ENCODE measurements at regions not wholly inside any gene's neighbourhood (a gene's known extent, or its start where the extent isn't known, plus 50 kb on each side); places are given as distances from the start of the nearest gene placed in this dataset.

DNA sequence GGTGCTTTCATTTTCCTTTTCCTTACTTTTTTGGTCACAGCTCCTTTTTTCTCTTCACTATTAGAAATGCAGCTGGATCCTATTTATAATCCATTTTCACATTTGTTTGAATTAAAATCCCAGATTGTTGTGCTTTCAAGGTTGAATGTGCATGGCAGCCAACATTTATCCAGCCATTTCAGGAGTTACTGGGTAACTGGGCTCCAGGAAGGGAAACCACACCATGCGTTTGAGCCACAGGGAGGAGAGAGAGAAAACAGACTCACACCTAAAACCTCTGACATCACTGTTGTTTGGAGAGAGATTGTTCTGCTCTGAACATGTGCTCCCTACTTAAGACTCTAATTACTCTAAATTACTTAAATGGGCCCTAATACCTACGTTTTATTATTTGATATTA lies 173.4 kb downstream of the BMP2 start:
- TF ChIP-seq, protein P1, sequence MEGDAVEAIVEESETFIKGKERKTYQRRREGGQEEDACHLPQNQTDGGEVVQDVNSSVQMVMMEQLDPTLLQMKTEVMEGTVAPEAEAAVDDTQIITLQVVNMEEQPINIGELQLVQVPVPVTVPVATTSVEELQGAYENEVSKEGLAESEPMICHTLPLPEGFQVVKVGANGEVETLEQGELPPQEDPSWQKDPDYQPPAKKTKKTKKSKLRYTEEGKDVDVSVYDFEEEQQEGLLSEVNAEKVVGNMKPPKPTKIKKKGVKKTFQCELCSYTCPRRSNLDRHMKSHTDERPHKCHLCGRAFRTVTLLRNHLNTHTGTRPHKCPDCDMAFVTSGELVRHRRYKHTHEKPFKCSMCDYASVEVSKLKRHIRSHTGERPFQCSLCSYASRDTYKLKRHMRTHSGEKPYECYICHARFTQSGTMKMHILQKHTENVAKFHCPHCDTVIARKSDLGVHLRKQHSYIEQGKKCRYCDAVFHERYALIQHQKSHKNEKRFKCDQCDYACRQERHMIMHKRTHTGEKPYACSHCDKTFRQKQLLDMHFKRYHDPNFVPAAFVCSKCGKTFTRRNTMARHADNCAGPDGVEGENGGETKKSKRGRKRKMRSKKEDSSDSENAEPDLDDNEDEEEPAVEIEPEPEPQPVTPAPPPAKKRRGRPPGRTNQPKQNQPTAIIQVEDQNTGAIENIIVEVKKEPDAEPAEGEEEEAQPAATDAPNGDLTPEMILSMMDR (IDR thresholded peaks at IDR 0.05; ENCODE audit: low read depth, low read length, missing control alignments): no peak
- DNase-seq (ENCODE audit: low read depth): no peak
- H3K4me3 ChIP-seq (ENCODE audit: low read depth, low read length): no peak overlapping the region

DNA sequence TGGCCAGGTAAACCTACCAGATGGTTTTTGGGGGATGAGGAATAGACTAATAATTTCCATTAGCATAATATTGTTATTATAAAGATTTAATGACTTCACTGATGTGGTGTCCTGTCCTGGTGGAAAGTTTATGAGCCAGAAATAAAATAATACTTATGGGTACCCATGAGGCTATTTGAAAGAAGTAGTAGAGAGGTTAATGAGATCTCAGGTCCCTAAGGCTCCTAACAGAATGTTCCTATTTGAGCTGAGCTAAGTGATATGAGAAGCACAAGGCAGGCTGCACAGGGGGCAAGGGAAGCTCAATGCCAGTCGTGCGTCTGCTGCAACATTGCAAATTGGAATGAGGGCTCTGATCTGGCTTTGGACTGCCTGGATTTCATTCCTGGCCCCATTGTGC lies 174.1 kb downstream of the BMP2 start:
- no peak for DNase-seq (ENCODE audit: low read depth)
- TF ChIP-seq, protein P1 (IDR thresholded peaks at IDR 0.05; ENCODE audit: low read depth, low read length, missing control alignments): no peak
- no peak overlapping the region for H3K4me3 ChIP-seq (ENCODE audit: low read depth, low read length)

DNA sequence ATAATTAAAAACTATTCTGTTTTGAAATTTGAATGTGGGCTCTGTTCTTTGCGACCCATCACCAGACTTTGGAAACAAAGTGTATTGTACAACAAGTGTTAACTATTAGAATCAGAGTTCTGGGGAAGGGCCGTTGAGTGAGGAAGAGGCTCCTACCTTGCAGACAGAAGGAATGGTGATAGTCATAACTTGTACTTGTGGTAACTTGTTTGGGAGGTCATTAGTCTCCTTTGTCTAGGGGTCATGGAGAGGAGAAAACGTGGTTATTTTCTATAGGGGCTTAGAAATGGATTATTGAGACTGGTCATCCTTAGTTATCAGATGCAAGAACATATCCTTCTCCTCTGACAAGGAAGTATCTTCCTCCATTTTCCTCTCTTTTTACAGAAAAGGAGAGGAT lies 174.8 kb downstream of the BMP2 start:
- DNase-seq (ENCODE audit: low read depth): no peak
- TF ChIP-seq, protein P1 (IDR thresholded peaks at IDR 0.05; ENCODE audit: low read depth, low read length, missing control alignments): no peak
- H3K4me3 ChIP-seq (ENCODE audit: low read depth, low read length): no peak overlapping the region

DNA sequence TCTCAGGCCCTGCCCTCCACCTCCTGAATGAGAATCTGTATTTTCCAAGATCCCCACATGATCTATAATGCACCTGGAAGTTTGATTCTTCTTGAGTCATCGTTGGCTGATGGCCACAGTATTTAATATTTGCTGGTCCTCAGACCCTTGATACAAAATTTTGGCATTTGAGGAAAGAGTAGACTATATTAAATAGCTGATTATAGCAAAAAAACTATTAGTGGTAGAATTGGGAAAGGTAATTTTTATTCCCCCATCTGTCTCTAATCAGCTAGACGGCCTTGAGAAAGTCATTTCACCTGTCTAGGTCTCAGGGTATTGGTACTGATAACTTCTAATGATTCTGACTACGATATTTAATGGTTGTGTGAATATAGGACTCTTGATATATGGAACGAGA lies 176.8 kb downstream of the BMP2 start:
- DNase-seq (ENCODE audit: low read depth): no peak
- TF ChIP-seq, protein P1 (IDR thresholded peaks at IDR 0.05; ENCODE audit: low read depth, low read length, missing control alignments): no peak
- H3K4me3 ChIP-seq (ENCODE audit: low read depth, low read length): no peak overlapping the region

DNA sequence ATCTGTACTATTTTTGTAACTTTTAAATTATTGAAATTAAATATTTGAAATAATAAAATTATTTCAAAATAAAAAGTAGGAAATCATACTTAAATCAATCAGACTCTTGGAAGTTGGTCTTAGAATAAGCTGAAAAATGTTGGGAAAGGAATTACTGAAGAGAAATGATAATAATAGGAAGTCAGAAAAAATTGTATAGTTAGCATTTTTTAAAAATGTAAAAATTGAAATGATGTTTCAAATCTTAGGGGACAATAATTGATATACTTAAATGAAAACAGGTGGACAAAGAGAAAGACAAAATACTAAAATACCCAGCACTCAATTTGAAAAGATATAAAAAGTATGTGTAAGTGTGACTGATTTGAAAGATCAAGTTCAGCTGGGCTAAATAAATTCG lies 186.1 kb downstream of the BMP2 start:
- TF ChIP-seq, protein P1 (IDR thresholded peaks at IDR 0.05; ENCODE audit: low read depth, low read length, missing control alignments): no peak
- H3K4me3 ChIP-seq (ENCODE audit: low read depth, low read length): no peak overlapping the region
- no peak for DNase-seq (ENCODE audit: low read depth)

DNA sequence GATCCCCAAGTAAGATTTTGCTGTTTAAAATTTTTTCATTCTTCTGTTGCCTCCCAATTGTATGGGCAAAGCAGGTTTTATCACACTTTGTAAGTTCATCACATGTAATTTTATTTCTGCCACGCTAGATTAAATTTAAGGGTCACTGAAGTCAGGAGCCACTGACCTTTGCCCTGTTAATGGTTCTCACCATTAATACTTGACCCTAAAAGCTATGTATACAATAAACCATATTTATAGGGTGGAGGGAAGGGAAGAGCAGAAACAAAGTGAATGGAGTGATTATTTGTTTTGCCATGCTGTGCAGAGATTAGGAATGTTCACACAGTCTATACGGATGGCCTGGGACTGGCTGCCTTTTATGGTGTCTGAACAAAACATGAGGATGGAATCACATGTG lies 186.7 kb downstream of the BMP2 start:
- TF ChIP-seq, protein P1 (IDR thresholded peaks at IDR 0.05; ENCODE audit: low read depth, low read length, missing control alignments): no peak
- DNase-seq (ENCODE audit: low read depth): no peak
- H3K4me3 ChIP-seq (ENCODE audit: low read depth, low read length): no peak overlapping the region

DNA sequence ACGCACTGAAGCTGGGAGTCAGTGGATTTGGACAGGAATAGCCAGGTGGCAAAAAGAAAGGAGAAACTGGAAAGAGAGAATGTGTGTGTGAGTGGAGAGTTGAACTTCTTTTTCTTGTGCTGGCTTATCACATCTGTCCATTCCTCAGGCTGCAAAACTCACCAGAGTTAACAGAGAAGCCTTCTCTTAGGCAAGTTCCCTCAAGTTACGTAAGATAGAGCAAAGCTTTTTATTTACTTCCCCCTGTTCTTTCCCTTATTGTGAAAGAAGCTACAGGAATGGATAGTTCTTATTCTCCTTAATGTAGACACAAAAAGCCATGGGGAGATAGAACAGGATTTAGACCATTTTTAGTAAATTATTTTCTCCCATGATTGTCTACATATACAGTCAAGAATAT lies 188.6 kb downstream of the BMP2 start:
- DNase-seq (ENCODE audit: low read depth): no peak
- TF ChIP-seq, protein P1 (IDR thresholded peaks at IDR 0.05; ENCODE audit: low read depth, low read length, missing control alignments): no peak
- no peak overlapping the region for H3K4me3 ChIP-seq (ENCODE audit: low read depth, low read length)
